ENCODE measurements at regions not wholly inside any gene's neighbourhood (a gene's known extent, or its start where the extent isn't known, plus 50 kb on each side); places are given as distances from the start of the nearest gene placed in this dataset.

- no peak for TF ChIP-seq CTCF (conservative IDR thresholded peaks at IDR 0.05)
- H3K27ac ChIP-seq = no peak overlapping the region
Measured at GRCh38 chr21:38714999-38715398, 90.7 kb upstream of the ETS2 start.

GRCh38 chr21:38716088-38716487 lies 89.6 kb upstream of the ETS2 start:
- H3K27ac ChIP-seq = no peak overlapping the region
- TF ChIP-seq CTCF (conservative IDR thresholded peaks at IDR 0.05) = no peak

GRCh38 chr21:38716942-38717341 lies 88.8 kb upstream of the ETS2 start:
- TF ChIP-seq CTCF (conservative IDR thresholded peaks at IDR 0.05) = no peak
- H3K27ac ChIP-seq = no peak overlapping the region

DNA sequence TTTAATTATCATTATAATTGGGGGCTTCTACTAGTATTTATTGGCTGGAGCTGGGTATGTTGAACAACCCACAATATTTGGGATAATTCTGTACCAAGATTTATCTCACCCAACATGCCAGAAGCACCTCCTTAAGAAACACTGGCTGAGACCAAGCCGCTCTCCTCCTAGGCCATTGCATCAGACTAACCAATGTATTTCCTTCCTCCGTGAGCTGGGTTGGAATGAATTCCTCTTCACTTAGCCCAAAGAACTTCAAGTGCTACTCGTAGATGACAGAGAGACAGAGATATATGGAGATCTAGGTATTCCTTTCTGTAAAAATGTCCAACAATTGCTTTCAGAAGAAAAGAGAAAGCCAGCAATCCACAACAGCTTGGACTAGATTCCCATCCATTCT lies 87.2 kb upstream of the ETS2 start:
- H3K27ac ChIP-seq = no peak overlapping the region
- no peak for TF ChIP-seq CTCF (conservative IDR thresholded peaks at IDR 0.05)

DNA sequence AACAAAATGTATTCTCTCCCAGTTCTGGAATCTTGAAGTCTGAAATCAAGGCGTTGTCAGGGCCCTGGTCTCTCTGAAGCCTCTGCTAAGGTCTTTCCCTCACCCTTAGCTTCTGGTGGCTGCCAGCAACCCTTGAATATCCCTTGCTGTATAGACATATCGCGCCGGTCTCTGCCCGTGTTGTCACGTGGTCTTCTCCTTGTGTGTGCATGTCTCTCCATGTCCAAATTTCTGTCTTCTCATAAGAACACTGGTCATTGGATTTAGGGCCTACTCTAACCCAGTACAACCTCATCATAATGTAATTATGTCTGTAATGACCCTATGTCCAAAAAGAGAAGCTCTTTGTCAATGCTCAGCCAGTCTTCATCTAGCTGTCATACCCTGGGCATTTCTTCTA lies 85.7 kb upstream of the ETS2 start:
- no peak overlapping the region for H3K27ac ChIP-seq
- TF ChIP-seq CTCF (conservative IDR thresholded peaks at IDR 0.05) = no peak

GRCh38 chr21:38721055-38721454 lies 84.7 kb upstream of the ETS2 start:
- no peak for TF ChIP-seq CTCF (conservative IDR thresholded peaks at IDR 0.05)

DNA sequence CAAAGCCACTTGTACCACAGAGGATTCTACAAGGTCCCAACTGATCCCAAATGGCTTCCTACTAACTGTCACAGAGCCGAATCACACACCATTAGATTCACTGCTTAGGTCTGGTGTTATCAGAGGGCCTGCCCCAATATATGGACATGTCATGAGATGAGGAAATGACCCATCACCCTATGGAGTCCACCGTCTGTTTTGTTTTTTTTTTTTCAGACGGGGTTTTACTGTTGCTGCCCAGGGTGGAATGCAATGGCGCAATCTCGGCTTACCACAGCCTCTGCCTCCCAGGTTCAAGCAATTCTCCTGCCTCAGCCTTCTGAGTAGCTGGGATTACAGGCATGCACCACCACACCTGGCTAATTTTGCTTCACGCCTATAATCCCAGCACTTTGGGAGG lies 83.8 kb upstream of the ETS2 start:
- TF ChIP-seq CTCF (conservative IDR thresholded peaks at IDR 0.05) = no peak
- H3K27ac ChIP-seq = no peak overlapping the region

More at GRCh38 chr21:38721055-38721454, 84.7 kb upstream of the ETS2 start:
- no peak overlapping the region for H3K27ac ChIP-seq
